ENCODE measurements at regions not wholly inside any gene's neighbourhood (a gene's known extent, or its start where the extent isn't known, plus 50 kb on each side); places are given as distances from the start of the nearest gene placed in this dataset.

DNA sequence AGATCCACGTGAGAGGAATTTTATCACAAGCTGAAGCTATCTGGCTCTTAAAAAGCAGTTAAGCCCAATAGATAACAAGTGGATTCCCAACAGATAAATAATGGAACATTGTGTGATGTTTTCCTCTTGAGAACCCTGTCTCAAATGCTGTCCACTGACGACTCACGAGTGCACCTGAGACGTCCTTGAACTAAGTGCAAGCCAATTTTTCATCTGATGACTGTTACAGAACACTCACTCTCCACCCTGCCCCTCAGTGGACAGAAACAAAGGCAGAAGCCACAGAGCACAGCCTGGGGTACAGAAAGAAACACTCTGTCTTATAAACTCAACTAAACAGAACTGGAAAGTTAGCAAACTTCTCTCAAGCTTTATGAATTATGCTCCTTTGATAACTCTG is 199.5 kb downstream of the KCNN2 start:
- Histone ChIP-seq H3K9me3 (ENCODE audit: control insufficient read depth, insufficient read depth, low read length) (no peaks in the 10 kb centered on the region), H3K27me3 (ENCODE audit: control insufficient read depth, insufficient read depth, low read length) (no peaks in the 10 kb centered on the region), H3K4me1 (ENCODE audit: control insufficient read depth, insufficient read depth, low read length) (no peaks in the 10 kb centered on the region), H3K4me3 (ENCODE audit: low read length) (no peak overlapping the region), H3K36me3 (ENCODE audit: control insufficient read depth, insufficient read depth, low read length) (no peaks in the 10 kb centered on the region), H3K27ac (ENCODE audit: low read length) (no peak overlapping the region)
- TF ChIP-seq, protein P1, sequence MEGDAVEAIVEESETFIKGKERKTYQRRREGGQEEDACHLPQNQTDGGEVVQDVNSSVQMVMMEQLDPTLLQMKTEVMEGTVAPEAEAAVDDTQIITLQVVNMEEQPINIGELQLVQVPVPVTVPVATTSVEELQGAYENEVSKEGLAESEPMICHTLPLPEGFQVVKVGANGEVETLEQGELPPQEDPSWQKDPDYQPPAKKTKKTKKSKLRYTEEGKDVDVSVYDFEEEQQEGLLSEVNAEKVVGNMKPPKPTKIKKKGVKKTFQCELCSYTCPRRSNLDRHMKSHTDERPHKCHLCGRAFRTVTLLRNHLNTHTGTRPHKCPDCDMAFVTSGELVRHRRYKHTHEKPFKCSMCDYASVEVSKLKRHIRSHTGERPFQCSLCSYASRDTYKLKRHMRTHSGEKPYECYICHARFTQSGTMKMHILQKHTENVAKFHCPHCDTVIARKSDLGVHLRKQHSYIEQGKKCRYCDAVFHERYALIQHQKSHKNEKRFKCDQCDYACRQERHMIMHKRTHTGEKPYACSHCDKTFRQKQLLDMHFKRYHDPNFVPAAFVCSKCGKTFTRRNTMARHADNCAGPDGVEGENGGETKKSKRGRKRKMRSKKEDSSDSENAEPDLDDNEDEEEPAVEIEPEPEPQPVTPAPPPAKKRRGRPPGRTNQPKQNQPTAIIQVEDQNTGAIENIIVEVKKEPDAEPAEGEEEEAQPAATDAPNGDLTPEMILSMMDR (IDR thresholded peaks at IDR 0.05): no peak
- H3K4me1 Mint-ChIP-seq: no peaks in the 10 kb centered on the region
- H3K27me3 Mint-ChIP-seq (ENCODE audit: low read depth in 2 of 2): no peaks in the 10 kb centered on the region
- 77% methylated on average over 4 of the region's 4 CpGs for WGBS (ENCODE audit: insufficient coverage)
- intact Hi-C loops (cut with micrococcal nuclease): no loop called here
- DNase-seq (no peak), ATAC-seq (no peak)
- no peak overlapping the region for H3K4me3 Mint-ChIP-seq
- H3K27ac Mint-ChIP-seq: no peak overlapping the region
- peaks cover 0 to 9% of the 10 kb centered on the region in 2 donors for H3K9me3 Mint-ChIP-seq
- H3K36me3 Mint-ChIP-seq: no peaks in the 10 kb centered on the region

Data from natural killer cell (primary cell).